ENCODE measurements at regions not wholly inside any gene's neighbourhood (a gene's known extent, or its start where the extent isn't known, plus 50 kb on each side); places are given as distances from the start of the nearest gene placed in this dataset.

- no peak overlapping the region for H3K4me3 ChIP-seq (ENCODE audit: low read depth, low read length)
- DNase-seq (ENCODE audit: low read depth) = no peak
- no peak for TF ChIP-seq CTCF (IDR thresholded peaks at IDR 0.05; ENCODE audit: insufficient read depth, low read depth, low read length, missing control alignments)
Observed at GRCh38 chr4:145319751-145320150, 139.4 kb upstream of the OTUD4 start.

GRCh38 chr4:145316897-145317574 lies 136.6 kb upstream of the OTUD4 start:
- no peak overlapping the region for H3K4me3 ChIP-seq (ENCODE audit: low read depth, low read length)
- no peak for TF ChIP-seq CTCF (IDR thresholded peaks at IDR 0.05; ENCODE audit: insufficient read depth, low read depth, low read length, missing control alignments)
- DNase-seq (ENCODE audit: low read depth) = no peak

- H3K4me3 ChIP-seq (ENCODE audit: low read depth, low read length) = no peak overlapping the region
- no peak for TF ChIP-seq CTCF (IDR thresholded peaks at IDR 0.05; ENCODE audit: insufficient read depth, low read depth, low read length, missing control alignments)
- DNase-seq (ENCODE audit: low read depth) = no peak
Observed at GRCh38 chr4:145315811-145316225, 135.4 kb upstream of the OTUD4 start.

GRCh38 chr4:145308598-145308997 lies 128.2 kb upstream of the OTUD4 start:
- no peak overlapping the region for H3K4me3 ChIP-seq (ENCODE audit: low read depth, low read length)
- TF ChIP-seq CTCF (IDR thresholded peaks at IDR 0.05; ENCODE audit: insufficient read depth, low read depth, low read length, missing control alignments) = no peak
- DNase-seq (ENCODE audit: low read depth) = peak; percentile 55

GRCh38 chr4:145307763-145308430 lies 127.5 kb upstream of the OTUD4 start:
- DNase-seq (ENCODE audit: low read depth) = no peak
- TF ChIP-seq CTCF (IDR thresholded peaks at IDR 0.05; ENCODE audit: insufficient read depth, low read depth, low read length, missing control alignments) = no peak
- no peak overlapping the region for H3K4me3 ChIP-seq (ENCODE audit: low read depth, low read length)

GRCh38 chr4:145307120-145307519 lies 126.7 kb upstream of the OTUD4 start:
- TF ChIP-seq CTCF (IDR thresholded peaks at IDR 0.05; ENCODE audit: insufficient read depth, low read depth, low read length, missing control alignments) = no peak
- H3K4me3 ChIP-seq (ENCODE audit: low read depth, low read length) = no peak overlapping the region
- no peak for DNase-seq (ENCODE audit: low read depth)

Measured in GM12865 (cell line).